ENCODE measurements at regions not wholly inside any gene's neighbourhood (a gene's known extent, or its start where the extent isn't known, plus 50 kb on each side); places are given as distances from the start of the nearest gene placed in this dataset.

GRCh38 chr14:27012641-27013040 lies 414.8 kb upstream of the NOVA1 start:
- no peak for DNase-seq

- DNase-seq, result no peak
Measured at GRCh38 chr14:27013678-27014077, 415.8 kb upstream of the NOVA1 start.

DNA sequence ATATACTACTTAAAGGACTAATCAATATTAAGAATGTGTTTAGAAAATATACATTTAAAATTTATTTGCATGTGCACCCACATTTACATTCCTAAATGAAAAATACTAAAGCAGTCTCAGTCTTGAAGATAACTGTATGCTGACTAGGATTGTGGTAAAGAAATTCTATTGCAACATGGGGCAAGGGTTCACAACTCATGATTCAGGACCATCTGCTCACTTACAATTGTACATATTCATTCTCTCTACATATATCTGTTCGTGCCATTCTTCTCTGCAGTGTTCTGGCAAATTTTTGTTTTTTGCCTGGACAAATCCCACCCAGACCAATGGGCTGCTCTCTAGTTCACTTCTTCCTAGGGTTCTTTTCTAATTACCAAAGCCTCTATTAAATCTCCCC lies 417.2 kb upstream of the NOVA1 start:
- DNase-seq, result no peak

DNA sequence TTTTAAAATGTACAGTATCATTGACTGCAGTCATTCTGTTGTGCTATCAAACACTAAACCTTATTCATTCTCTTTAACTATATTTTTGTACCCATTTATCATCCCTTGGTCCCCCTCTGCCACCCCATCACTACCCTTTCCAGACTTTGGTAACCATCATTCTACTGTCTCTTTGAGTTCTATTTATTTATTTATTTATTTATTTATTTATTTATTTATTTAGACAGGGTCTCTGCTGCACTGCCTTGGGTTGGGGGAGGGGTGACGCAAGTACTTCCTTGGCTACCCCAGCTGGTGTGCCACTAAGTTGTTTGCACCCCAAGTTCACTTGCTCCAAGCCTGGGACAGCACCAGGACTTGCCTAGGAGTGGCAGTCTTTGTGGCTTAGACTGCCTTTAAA lies 427.8 kb upstream of the NOVA1 start:
- DNase-seq, result no peak

DNA sequence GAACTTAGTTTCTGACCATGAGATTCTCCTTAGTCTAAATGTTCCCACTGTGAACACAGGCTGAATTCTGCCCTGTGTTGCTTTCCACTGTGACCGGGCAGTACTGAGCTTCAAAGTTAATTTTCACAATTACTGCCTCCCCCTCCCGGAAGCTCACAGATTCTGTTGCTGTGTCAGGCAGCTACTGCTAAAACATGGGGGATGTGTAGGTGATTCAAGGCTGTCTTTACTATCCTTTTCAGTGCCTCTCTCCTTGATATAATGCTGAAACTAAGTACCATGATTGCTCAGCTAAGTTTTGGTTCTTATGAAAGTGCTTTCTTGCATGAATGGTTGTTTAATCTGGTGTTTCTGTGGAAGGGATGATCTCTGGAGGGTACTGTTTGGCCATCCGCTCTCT lies 428.3 kb upstream of the NOVA1 start:
- DNase-seq, result no peak

DNA sequence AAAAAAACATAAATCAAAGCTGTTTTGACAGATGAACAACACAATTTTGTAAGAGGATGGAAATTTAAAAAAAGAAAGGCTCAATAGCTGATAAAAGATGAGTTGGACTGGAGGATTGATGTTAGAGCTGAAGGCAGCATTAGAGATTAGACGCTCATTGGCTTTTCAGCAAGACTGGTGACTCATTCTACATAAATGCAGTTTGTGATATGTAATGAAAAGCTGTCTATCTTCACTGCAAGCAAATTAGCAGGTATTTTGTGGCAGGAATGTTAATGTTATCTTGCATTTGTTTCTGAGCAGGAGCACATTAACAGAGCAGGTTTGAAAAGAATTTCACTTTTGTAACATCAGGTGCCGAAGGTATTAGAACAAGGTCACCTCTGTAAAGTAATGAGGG lies 442.7 kb upstream of the NOVA1 start:
- DNase-seq, result no peak

- no peak for DNase-seq
Measured at GRCh38 chr14:27049701-27050100, 451.9 kb upstream of the NOVA1 start.

- no peak for DNase-seq
Measured at GRCh38 chr14:27050208-27050607, 452.4 kb upstream of the NOVA1 start.

GRCh38 chr14:27056586-27056985 lies 458.8 kb upstream of the NOVA1 start:
- no peak for DNase-seq

- DNase-seq, result no peak
Measured at GRCh38 chr14:27061299-27061698, 463.5 kb upstream of the NOVA1 start.

- no peak for DNase-seq
Measured at GRCh38 chr14:27063959-27064358, 466.1 kb upstream of the NOVA1 start.

DNA sequence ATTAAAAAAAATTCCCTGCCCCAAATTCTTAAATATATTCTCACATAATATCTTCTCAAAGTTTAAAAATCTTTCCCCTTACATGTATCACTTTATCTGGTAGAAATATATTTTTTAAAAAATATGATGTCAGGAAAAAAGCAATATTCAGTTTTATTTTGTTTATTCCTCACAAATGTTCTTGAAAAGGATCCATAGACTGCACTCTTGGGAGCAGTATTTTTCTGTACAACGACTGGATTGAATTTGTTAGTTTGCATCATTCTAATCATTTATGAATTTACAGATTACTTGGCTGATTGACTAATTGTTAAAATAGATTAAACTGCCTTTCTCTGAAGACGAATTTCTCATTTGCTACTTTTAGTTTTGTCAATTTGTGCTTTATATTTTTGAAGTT lies 468.1 kb upstream of the NOVA1 start:
- DNase-seq, result no peak

DNA sequence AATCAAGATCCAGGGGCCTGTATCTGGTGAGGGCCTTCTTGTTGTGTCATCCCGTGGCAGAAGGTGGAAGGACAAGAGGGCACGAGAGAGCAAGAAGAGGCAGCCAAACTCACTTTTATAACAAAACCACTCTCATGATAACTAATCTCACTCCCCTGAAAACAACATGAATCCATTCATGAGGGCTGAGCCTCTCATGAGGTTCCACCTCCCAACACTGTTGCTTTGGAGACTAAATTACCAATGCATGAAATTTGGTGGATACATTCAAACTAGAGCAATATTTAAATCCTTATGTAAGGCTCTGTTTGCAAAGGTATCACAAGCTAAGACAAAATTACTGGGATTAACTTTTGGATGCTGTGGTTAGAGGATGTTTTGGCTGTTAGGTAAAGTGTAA lies 470.1 kb upstream of the NOVA1 start:
- DNase-seq, result no peak

DNA sequence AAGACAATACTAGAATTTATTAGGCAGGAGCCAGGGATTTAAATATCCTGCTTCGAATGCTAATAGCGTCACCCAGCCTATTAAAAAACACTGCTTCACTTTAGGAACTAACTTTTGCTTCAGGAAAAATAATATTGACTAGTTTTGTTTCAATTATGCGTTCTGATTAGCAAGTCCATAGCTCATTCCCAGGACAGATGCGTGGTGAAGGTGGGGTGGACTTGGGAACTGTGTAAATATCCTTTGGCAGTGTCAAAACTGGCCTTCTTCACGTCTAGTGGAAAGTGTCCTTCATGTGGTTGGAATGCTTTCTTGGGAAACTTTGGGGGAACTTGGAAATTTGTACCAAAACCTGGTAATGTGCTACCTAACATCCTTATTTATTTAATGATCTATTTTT lies 474.8 kb upstream of the NOVA1 start:
- DNase-seq, result no peak

DNA sequence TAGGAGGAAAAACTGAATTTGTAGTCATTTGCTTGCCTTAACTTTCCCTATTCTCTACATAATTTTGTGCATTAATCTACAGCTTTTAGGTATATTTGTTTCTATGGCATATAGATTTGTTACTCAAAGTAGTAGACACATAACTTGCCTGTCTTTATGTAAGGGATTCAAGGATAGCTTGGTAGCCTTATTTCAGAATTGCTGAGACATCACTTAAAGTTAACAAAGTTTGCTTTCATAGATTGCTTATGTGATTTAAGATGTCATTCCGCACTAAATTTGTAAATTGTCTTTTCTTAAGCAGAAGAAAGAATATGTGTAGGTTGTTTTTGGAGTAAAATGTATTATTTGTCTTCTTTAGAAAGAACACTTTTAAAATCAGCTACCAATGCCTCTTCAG lies 477.7 kb upstream of the NOVA1 start:
- no peak for DNase-seq

DNA sequence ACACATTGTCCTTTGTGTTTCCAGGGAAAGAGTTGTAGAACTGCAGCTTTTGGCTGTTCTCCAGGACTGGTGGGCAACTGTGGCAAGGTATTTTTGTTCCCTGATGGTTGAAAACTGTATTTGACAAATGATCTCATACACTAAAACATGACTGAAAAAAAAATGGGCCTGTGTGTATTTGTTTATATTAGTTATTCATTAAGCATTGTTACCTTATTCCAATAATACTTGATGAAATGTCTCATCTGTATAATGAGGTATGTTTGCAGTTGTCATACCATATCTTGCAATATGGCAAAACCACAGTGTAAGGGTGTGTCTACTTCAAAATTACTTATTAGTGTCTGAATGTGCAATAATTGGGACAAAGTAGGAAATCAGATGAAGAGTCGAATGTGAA lies 479.4 kb upstream of the NOVA1 start:
- no peak for DNase-seq

- no peak for DNase-seq
Measured at GRCh38 chr14:27077710-27078109, 479.9 kb upstream of the NOVA1 start.

DNA sequence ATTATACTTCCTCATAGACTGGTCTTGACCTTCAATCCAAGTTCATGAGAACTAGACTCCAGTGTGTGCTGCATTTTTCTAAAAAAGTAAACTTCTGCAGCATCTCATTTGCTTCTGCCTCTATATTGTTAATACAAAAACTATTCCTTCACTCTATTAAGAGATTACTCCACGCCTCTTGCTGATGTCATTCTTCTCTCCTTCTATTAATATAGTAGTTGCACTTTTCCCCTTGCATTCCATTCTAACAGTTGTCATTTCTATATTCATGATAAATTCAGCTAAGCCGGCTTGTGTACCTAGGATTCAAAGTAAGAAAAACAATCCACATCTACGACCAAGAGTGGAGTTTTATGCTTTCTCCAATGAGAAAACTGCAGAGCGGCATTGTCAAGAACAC lies 480.4 kb upstream of the NOVA1 start:
- DNase-seq, result no peak

DNA sequence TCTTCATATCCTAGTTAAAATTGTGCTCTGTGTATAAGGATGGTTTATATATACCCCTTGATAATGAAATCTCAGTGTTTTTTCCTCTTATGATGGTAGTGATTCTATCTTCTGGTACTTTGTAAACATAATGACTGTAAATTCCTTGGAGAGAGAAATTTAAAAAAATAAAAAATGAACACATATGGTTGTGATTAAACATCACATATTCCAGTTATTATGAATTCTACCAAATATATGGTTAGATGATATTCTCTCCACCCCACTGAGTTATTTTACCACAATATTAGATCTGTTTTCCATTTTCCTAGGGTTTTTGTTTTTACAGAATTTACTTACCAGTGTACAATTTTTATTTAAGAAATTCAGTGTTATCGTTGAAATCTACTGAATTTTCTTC lies 481.9 kb upstream of the NOVA1 start:
- no peak for DNase-seq

- DNase-seq, result no peak
Measured at GRCh38 chr14:27085500-27085899, 487.7 kb upstream of the NOVA1 start.

DNA sequence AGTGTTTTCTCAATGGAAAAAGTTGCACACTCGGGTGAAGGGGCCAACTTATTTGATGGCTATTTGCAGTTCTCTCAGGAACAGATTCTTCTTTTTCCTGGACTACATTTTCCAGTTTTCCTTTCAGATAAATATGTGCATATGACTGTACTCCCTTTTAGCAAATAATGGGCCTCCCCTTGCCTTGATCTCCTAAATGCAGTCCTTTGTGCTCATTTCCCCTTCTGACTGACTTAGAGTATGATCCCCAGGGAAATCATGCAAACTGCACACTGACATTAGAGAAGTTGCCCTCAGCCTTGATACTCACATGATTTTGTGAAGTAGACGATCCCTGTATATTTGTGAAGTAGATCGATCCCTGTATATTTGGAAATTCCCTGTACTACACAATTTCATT lies 492.9 kb upstream of the NOVA1 start:
- DNase-seq, result no peak

- no peak for DNase-seq
Measured at GRCh38 chr14:27091973-27092372, 494.1 kb upstream of the NOVA1 start.

DNA sequence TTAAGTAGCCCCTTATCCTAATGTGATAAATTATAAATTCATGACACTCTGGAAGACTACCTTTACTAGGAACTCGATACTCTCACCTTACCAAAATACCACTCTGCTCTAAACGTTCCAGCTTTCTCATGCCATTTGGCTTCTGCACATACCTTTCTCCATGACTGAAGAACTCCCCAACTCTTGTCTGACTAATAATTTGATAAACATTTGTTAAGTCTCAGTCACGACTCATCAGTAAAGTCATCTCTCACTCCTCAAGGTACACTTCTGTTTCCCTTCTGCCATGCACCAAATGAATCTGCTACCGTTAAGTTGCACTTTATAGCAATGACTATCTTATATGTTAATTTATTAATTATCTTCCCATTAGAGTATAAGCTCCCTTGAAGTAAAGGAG lies 498.3 kb upstream of the NOVA1 start:
- DNase-seq, result no peak

- DNase-seq, result no peak
Measured at GRCh38 chr14:27098451-27098850, 500.6 kb upstream of the NOVA1 start.

- DNase-seq, result no peak
Measured at GRCh38 chr14:27114180-27114579, 516.3 kb upstream of the NOVA1 start.

DNA sequence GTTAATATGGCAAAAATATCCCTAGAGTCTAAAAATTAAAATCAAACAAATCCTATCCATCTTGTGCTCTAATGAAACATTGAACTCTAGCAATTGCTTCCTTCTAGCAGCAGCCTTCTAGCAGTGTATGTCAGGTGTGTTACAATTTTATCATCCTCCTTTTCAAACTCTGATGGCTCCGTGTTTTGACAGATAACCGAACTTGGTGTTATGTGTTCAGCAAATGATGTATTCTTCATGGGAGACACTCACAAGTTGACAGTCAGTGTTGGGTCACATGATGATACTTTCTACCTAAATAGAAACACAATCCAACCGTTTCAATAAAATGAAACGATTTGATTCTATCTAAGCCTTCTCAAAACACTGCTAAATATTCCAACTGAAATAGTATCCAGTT lies 525.3 kb upstream of the NOVA1 start:
- no peak for DNase-seq
